GM10266 (cell line): ENCODE measurements at regions not wholly inside any gene's neighbourhood (a gene's known extent, or its start where the extent isn't known, plus 50 kb on each side); places are given as distances from the start of the nearest gene placed in this dataset.

Experiments
- DNase-seq: peaks from one replicate; pipeline ENCODE4 v3.0.0; 2012; ENCODE audit errors: extremely low spot score
- TF ChIP-seq, protein P1 (sequence below): IDR thresholded peaks from 2 replicates; pipeline ENCODE4 v1.5.1; 2012; ENCODE audit warnings: mild to moderate bottlenecking, low read depth; ENCODE audit not compliant: control insufficient read depth, insufficient read depth; ENCODE audit errors: missing control alignments

DNA sequence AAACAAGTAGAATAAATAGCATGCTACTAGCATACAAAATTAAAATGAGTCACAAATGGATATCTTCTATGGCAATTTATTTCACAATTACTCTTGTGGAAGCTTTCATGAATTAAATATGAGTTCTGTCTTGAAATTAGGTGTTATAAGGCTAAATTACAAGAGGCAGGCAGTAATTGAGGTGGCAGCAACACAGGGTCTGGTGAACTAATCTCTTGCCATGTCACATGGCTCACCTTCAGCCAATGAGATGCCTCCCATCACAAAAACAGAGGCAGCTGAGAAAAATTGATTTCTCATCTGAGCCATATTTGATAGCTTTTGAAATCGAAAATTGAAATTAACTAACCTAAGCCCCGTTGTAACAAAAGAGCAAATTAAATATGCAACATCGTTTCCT lies 268.8 kb downstream of the NR2F2 start:
- TF ChIP-seq, protein P1, sequence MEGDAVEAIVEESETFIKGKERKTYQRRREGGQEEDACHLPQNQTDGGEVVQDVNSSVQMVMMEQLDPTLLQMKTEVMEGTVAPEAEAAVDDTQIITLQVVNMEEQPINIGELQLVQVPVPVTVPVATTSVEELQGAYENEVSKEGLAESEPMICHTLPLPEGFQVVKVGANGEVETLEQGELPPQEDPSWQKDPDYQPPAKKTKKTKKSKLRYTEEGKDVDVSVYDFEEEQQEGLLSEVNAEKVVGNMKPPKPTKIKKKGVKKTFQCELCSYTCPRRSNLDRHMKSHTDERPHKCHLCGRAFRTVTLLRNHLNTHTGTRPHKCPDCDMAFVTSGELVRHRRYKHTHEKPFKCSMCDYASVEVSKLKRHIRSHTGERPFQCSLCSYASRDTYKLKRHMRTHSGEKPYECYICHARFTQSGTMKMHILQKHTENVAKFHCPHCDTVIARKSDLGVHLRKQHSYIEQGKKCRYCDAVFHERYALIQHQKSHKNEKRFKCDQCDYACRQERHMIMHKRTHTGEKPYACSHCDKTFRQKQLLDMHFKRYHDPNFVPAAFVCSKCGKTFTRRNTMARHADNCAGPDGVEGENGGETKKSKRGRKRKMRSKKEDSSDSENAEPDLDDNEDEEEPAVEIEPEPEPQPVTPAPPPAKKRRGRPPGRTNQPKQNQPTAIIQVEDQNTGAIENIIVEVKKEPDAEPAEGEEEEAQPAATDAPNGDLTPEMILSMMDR: no peak
- no peak for DNase-seq

DNA sequence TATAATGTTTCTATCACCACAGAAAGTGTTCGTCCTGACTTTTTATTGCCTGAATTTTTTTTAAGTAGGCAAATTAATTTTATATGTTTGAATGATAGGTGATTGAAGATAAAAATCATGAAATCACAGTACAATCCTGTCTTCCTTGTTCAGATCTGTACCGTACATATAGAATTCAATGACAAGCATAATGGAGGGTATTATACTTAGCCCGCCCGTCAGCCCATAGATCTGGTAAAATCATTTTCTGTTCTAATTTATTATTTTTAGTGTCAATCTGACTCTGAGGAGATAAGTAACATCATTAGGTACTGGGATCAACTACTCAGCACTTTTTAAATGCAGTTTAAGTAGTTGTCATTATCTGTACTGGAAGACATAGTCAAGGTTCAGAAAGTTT lies 269.9 kb downstream of the NR2F2 start:
- DNase-seq: no peak
- TF ChIP-seq, protein P1: no peak

DNA sequence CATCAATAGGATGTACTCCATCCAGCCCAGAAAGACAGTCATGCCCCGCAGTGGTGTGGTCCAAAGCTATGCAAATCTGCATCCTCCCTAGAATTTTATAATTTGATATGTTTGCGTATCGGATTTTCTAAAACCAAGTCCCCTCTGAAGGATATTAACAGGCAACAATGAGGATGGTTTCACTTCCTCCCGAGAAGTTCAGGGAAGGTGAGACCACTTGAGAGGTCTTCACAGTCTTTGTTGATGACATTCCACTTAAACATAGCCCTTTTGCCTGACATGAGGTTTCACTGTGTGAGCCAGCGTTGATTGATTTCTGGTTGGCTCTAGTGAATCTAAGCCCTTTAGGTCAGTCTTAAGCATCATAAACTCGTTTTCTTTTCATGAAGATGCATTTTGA lies 276.1 kb downstream of the NR2F2 start:
- TF ChIP-seq, protein P1: no peak

DNA sequence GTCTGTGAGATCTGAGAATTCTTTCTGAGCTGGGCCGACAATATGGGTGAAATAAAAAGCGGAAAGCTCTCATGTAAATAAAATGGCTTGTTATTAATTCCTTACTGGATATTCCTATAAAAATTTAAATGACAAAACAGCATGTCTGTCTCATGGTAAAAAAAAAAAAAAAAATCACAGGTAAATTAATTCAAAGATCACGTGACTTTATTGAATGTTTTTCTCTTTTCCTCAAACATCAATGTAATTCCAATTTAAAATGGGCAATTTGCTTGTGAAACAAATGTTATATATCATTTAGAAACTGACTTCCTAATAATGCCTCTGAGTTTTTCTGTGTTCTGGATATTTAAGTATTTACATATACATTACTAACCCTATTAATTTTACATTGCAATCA lies 280.3 kb downstream of the NR2F2 start:
- TF ChIP-seq, protein P1: no peak
- no peak for DNase-seq

More for the DNA sequence above, 276.1 kb downstream of the NR2F2 start:
- no peak for DNase-seq

DNA sequence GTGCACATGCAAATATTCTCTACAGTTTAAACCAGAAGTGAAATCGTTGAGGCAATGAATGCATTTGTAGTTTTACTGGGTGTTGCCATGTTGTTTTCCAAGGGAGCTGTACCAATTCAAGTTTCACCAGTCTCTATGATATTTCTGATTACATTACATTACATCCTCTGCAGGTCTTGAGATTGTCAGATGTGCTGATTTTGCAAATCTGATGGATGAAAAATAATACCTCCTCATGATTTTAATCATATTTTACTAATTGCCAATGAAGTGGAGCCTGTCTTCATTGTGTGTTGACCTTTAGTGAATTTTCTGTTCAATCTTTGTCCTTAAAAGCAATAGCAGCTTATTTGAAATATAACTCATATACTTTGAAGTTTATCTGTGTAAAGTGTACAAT lies 282.4 kb downstream of the NR2F2 start:
- TF ChIP-seq, protein P1: no peak
- DNase-seq: no peak

DNA sequence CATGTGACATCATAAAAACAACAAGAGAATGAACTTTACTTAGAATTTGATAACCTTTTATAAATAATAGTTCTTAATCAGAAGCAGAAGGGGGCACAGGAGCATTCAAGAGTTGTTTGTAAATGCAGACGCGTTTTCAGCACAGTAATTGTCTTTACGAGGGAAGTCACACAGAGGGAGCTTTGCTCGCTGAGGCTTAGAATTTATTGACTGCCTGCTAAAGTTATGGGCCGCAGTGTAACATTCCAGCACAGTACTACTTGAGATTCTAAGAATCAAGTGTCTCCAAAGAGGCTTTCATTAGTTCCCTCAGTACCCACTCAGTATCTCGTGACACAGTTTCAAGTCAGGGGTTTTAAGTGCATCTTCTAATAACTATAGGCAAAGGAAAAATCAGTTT lies 288.7 kb downstream of the NR2F2 start:
- TF ChIP-seq, protein P1: no peak
- DNase-seq: no peak

DNA sequence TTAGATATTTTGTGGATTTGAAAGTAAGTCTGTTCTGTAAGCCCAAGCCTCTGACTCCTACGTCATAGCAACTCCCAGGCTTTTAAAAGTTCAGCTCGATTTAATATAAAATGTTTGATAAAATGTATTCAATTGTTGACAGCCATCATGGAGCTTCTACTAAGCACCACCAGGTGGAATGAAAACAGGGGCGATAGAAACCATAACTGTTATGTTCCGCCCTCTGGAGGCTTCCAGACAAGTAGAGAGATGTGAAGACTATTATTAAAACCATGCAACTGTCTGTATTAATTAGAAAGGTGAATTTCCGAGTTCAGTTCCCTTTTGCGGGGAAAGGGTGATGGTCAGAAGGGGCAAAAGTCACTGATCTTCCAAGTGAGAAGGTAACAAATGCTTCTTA lies 292.2 kb downstream of the NR2F2 start:
- no peak for DNase-seq
- TF ChIP-seq, protein P1: no peak

DNA sequence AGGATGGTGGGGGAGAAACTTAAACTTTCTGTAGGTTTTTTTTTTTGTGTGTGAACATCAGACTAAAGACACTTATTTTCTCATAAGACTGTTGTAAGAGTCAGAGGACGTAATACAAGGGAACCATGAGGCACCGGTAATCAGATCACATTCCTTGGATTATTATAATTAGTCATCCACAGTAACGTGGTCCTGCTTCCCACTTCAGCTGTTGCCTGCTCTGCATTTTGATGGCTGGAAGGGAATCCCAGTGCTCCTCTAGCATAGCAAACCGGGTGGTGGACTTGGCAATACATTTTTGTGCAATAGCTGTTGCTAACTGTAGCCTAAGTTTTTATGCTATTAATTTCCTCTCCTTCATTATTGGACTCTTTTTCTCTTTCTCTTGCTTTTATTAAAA lies 294.8 kb downstream of the NR2F2 start:
- TF ChIP-seq, protein P1: no peak
- no peak for DNase-seq
